GM23338 (cell line): ENCODE measurements at regions not wholly inside any gene's neighbourhood (a gene's known extent, or its start where the extent isn't known, plus 50 kb on each side); places are given as distances from the start of the nearest gene placed in this dataset.

Experiments used
- ATAC-seq: fragments of 200-7000 bp; cut with Tn5 transposase; 3 replicates; pipeline ENCODE4 v1.9.1; 2020
- DNase-seq: peaks from one replicate; pipeline ENCODE4 v3.0.0-alpha.2; 2015; ENCODE audit warnings: low spot score
- H2AFZ ChIP-seq: fragments of 200-600 bp; sonication (generic); 2 replicates; pipeline ENCODE4 v1.8.0; 2016; ENCODE audit warnings: antibody characterized with exemption, mild to moderate bottlenecking, moderate library complexity
- H3F3A ChIP-seq: fragments of 200-600 bp; sonication (generic); replicated peaks from 2 replicates; pipeline ENCODE4 v1.8.0; 2017; ENCODE audit warnings: antibody characterized with exemption, mixed run types, low read depth
- H3K27ac ChIP-seq: fragments of 200-600 bp; sonication (generic); 2 replicates; pipeline ENCODE4 v1.6.1; 2016; ENCODE audit warnings: low read depth
- H3K27me3 ChIP-seq: fragments of 200-600 bp; sonication (generic); 2 replicates; pipeline ENCODE4 v1.8.0; 2016; ENCODE audit warnings: mild to moderate bottlenecking, mixed run types, moderate library complexity; ENCODE audit not compliant: insufficient read depth
- H3K36me3 ChIP-seq: fragments of 200-600 bp; sonication (generic); 2 replicates; pipeline ENCODE4 v1.8.0; 2016; ENCODE audit warnings: mild to moderate bottlenecking; ENCODE audit not compliant: insufficient read depth
- H3K4me1 ChIP-seq: fragments of 200-600 bp; sonication (generic); 2 replicates; pipeline ENCODE4 v1.8.0; 2016; ENCODE audit warnings: mild to moderate bottlenecking, moderate library complexity; ENCODE audit not compliant: insufficient read depth
- H3K4me2 ChIP-seq: fragments of 200-600 bp; sonication (generic); 2 replicates; pipeline ENCODE4 v1.7.1; 2017; ENCODE audit warnings: mixed run types
- H3K4me3 ChIP-seq: fragments of 200-600 bp; sonication (generic); 2 replicates; pipeline ENCODE4 v1.6.1; 2016; ENCODE audit warnings: mixed run types
- H3K79me2 ChIP-seq: fragments of 200-600 bp; sonication (generic); replicated peaks from 2 replicates; pipeline ENCODE4 v1.8.0; 2017; ENCODE audit warnings: mild to moderate bottlenecking; ENCODE audit not compliant: insufficient read depth
- H3K9me2 ChIP-seq: fragments of 200-600 bp; sonication (generic); 2 replicates; pipeline ENCODE4 v1.8.0; 2017; ENCODE audit not compliant: insufficient read depth
- H4K20me1 ChIP-seq: fragments of 200-600 bp; sonication (generic); replicated peaks from 2 replicates; pipeline ENCODE4 v1.8.0; 2017; ENCODE audit warnings: mild to moderate bottlenecking; ENCODE audit not compliant: insufficient read depth
- H3K27ac Mint-ChIP-seq: 2 replicates; pipeline ENCODE4 v1.8.0; 2020; ENCODE audit warnings: inconsistent platforms, mild to moderate bottlenecking, moderate library complexity, mixed read lengths
- H3K27me3 Mint-ChIP-seq: 3 replicates; pipeline ENCODE4 v1.8.0; 2022; ENCODE audit warnings: low read depth, mild to moderate bottlenecking, moderate library complexity, mixed read lengths, inconsistent platforms; ENCODE audit not compliant: insufficient read depth, poor library complexity
- H3K36me3 Mint-ChIP-seq: 3 replicates; pipeline ENCODE4 v1.8.0; 2021; ENCODE audit warnings: low read depth, mild to moderate bottlenecking, inconsistent platforms, moderate library complexity, mixed read lengths
- H3K4me1 Mint-ChIP-seq: 3 replicates; pipeline ENCODE4 v1.8.0; 2020; ENCODE audit warnings: mild to moderate bottlenecking, inconsistent platforms, mixed read lengths
- H3K4me3 Mint-ChIP-seq: 3 replicates; pipeline ENCODE4 v1.8.0; 2021; ENCODE audit warnings: moderate library complexity, mild to moderate bottlenecking, inconsistent platforms, mixed read lengths
- H3K9me3 Mint-ChIP-seq: 3 replicates; pipeline ENCODE4 v1.8.0; 2020; ENCODE audit warnings: moderate library complexity, mild to moderate bottlenecking, inconsistent platforms, mixed read lengths
- CREB1 ChIP-seq: fragments of 250-450 bp; sonication (Bioruptor Pico); IDR thresholded peaks from 2 replicates; pipeline ENCODE4 v1.5.0; 2020; ENCODE audit warnings: low read depth, mild to moderate bottlenecking, moderate library complexity
- CTCF ChIP-seq, 2 experiments: fragments of 200-600 bp in 1 of 2; sonication (generic) in 1 of 2; conservative IDR thresholded peaks; 2 replicates each; pipeline versions ENCODE4 v1.5.1 to v1.6.1; 2016 to 2017; ENCODE audit warnings: antibody characterized with exemption in 2 of 2, low read depth in 2 of 2, mild to moderate bottlenecking in 2 of 2, moderate library complexity in 1 of 2
- EZH2 ChIP-seq: fragments of 200-600 bp; sonication (generic); IDR thresholded peaks from one replicate; pipeline ENCODE4 v1.8.0; 2017; ENCODE audit warnings: antibody characterized with exemption, mild to moderate bottlenecking, low read depth; ENCODE audit not compliant: unreplicated experiment
- EZH2phosphoT487 ChIP-seq: fragments of 200-600 bp; sonication (generic); IDR thresholded peaks from one replicate; pipeline ENCODE4 v1.8.1; 2018; ENCODE audit warnings: antibody characterized with exemption; ENCODE audit not compliant: unreplicated experiment
- JUNB ChIP-seq: IDR thresholded peaks from one replicate; pipeline ENCODE4 v1.6.1; 2016; ENCODE audit warnings: antibody characterized with exemption; ENCODE audit not compliant: unreplicated experiment
- NANOG ChIP-seq: IDR thresholded peaks from 2 replicates; pipeline ENCODE4 v1.6.1; 2016; ENCODE audit warnings: antibody characterized with exemption, borderline replicate concordance
- POLR2AphosphoS5 ChIP-seq: IDR thresholded peaks from 2 replicates; pipeline ENCODE4 v1.6.1; 2016; ENCODE audit warnings: antibody characterized with exemption, low read depth
- REST ChIP-seq: IDR thresholded peaks from one replicate; pipeline ENCODE4 v1.6.1; 2018; ENCODE audit warnings: antibody characterized with exemption; ENCODE audit not compliant: unreplicated experiment
- STAT1 ChIP-seq: IDR thresholded peaks from one replicate; pipeline ENCODE4 v1.6.1; 2016; ENCODE audit warnings: antibody characterized with exemption; ENCODE audit not compliant: unreplicated experiment
- ZNF114 ChIP-seq: fragments of 250-450 bp; sonication (Bioruptor Pico); IDR thresholded peaks from 2 replicates; pipeline ENCODE4 v1.5.0; 2020; ENCODE audit warnings: mild to moderate bottlenecking, moderate library complexity
- ZNF331 ChIP-seq: fragments of 250-450 bp; sonication (Bioruptor Pico); IDR thresholded peaks from 2 replicates; pipeline ENCODE4 v1.5.0; 2020; ENCODE audit warnings: low read depth, mild to moderate bottlenecking, moderate library complexity
- ZNF462 ChIP-seq: fragments of 250-450 bp; sonication (Bioruptor Pico); IDR thresholded peaks from 2 replicates; pipeline ENCODE4 v1.5.0; 2020; ENCODE audit warnings: mild to moderate bottlenecking, moderate library complexity

- TF ChIP-seq CTCF (conservative IDR thresholded peaks at IDR 0.05; ENCODE audit: low read depth in 2 of 2) (no peak), REST (no peak), JUNB (no peak), POLR2AphosphoS5 (no peak)
Measured at GRCh38 chr21:22136740-22137139, 1138.5 kb downstream of the NCAM2 start (continued).

GRCh38 chr21:22138297-22139016 lies 1140.2 kb downstream of the NCAM2 start:
- H3K9me2 ChIP-seq = no peaks in the 10 kb centered on the region
- H3K36me3 Mint-ChIP-seq = no peaks in the 10 kb centered on the region
- DNase-seq = no peak
- TF ChIP-seq EZH2phosphoT487 (no peak), ZNF114 (CRISPR knock-in tag) (no peak), ZNF331 (CRISPR knock-in tag) (no peak), JUNB (no peak), POLR2AphosphoS5 (no peak), CREB1 (CRISPR knock-in tag) (no peak), EZH2 (no peak), STAT1 (no peak), NANOG (no peak), ZNF462 (CRISPR knock-in tag) (no peak)

More at GRCh38 chr21:22138297-22139016, 1140.2 kb downstream of the NCAM2 start:
- no peaks in the 10 kb centered on the region for H3K27me3 Mint-ChIP-seq
- no peak overlapping the region for H3K27ac ChIP-seq
- no peak overlapping the region for H3K4me3 ChIP-seq
- H3K4me2 ChIP-seq = no peak overlapping the region
- no peak overlapping the region for H2AFZ ChIP-seq
- H3K9me3 Mint-ChIP-seq = no peaks in the 10 kb centered on the region
- no peak overlapping the region for H3K4me3 Mint-ChIP-seq
- no peaks in the 10 kb centered on the region for H3K4me1 Mint-ChIP-seq
- no peaks in the 10 kb centered on the region for H3K4me1 ChIP-seq
- no peaks in the 10 kb centered on the region for H4K20me1 ChIP-seq
- H3F3A ChIP-seq = no peaks in the 10 kb centered on the region
- no peak overlapping the region for H3K27ac Mint-ChIP-seq
- no peak for ATAC-seq
- H3K36me3 ChIP-seq = no peaks in the 10 kb centered on the region
- no peaks in the 10 kb centered on the region for H3K27me3 ChIP-seq
- H3K79me2 ChIP-seq = no peaks in the 10 kb centered on the region
